SU-DHL-6 (cell line): ENCODE measurements at regions not wholly inside any gene's neighbourhood (a gene's known extent, or its start where the extent isn't known, plus 50 kb on each side); places are given as distances from the start of the nearest gene placed in this dataset.

ENCODE experiments used
- EZH2phosphoT487 ChIP-seq: fragments of 200-600 bp; sonication (generic), shearing (Covaris generic); conservative IDR thresholded peaks from 2 replicates; pipeline ENCODE4 v1.6.1; 2018; ENCODE audit warnings: mild to moderate bottlenecking, antibody characterized with exemption, low read length, moderate library complexity, mixed read lengths
- TF ChIP-seq, protein P1 (sequence below): fragments of 200-600 bp; sonication (generic); IDR thresholded peaks from one replicate; pipeline ENCODE4 v1.5.1; 2017; ENCODE audit warnings: antibody characterized with exemption, mild to moderate bottlenecking, low read length, moderate library complexity; ENCODE audit not compliant: insufficient read depth, poor library complexity, severe bottlenecking

DNA sequence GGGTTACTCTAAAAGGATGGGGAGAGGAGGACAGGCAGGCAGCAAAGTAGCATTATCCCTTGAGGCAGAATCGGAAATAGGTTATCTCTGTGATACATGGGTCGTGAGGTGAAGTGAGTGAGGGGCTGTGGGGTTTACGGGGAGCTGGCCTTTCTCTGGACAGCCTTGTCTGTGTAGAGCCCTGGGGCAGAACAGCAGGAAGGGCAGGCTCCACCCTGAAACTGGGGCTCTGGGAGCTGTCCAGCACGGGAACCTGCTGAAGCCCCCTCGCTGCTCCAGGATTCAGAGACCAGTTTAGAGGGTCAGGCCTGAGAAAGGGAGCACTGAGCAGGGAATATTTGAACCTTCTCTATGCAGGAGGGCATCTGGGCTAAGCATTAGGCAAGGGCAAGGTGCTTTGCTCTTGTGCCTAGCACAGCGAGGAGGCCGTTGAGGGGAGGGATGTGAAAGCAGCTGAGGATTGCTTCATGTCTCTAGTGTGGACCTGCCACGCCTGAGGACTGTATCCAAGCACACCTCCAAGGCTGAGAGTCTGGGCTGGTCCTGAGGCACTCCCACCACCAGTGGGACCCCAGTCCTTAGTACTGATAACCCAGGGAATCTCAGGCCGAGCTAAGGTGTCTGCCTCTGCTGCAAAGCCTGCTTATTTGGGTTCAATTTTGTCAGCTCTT is 55.8 kb downstream of the NAV1 start:
- TF ChIP-seq, protein P1, sequence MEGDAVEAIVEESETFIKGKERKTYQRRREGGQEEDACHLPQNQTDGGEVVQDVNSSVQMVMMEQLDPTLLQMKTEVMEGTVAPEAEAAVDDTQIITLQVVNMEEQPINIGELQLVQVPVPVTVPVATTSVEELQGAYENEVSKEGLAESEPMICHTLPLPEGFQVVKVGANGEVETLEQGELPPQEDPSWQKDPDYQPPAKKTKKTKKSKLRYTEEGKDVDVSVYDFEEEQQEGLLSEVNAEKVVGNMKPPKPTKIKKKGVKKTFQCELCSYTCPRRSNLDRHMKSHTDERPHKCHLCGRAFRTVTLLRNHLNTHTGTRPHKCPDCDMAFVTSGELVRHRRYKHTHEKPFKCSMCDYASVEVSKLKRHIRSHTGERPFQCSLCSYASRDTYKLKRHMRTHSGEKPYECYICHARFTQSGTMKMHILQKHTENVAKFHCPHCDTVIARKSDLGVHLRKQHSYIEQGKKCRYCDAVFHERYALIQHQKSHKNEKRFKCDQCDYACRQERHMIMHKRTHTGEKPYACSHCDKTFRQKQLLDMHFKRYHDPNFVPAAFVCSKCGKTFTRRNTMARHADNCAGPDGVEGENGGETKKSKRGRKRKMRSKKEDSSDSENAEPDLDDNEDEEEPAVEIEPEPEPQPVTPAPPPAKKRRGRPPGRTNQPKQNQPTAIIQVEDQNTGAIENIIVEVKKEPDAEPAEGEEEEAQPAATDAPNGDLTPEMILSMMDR, result no peak
- no peak for TF ChIP-seq EZH2phosphoT487
